Fibroblast of the aortic adventitia (primary cell): ENCODE measurements at regions not wholly inside any gene's neighbourhood (a gene's known extent, or its start where the extent isn't known, plus 50 kb on each side); places are given as distances from the start of the nearest gene placed in this dataset.

Source experiments
- DNase-seq: peaks from one replicate; pipeline ENCODE4 v3.0.0-alpha.2; 2010; ENCODE audit warnings: low read depth
- H3K4me3 ChIP-seq: 2 replicates; pipeline ENCODE4 v1.5.1; 2011; ENCODE audit warnings: low read depth, mild to moderate bottlenecking, control low read depth, low read length, moderate library complexity
- CTCF ChIP-seq: IDR thresholded peaks from 2 replicates; pipeline ENCODE4 v1.5.1; 2011; ENCODE audit warnings: mild to moderate bottlenecking, low read length, control low read depth, inconsistent platforms; ENCODE audit not compliant: insufficient read depth

GRCh38 chr5:54743997-54744788 is 226.6 kb downstream of the SNX18 start:
- no peak for TF ChIP-seq CTCF
- DNase-seq, result peak; percentile 97
- H3K4me3 ChIP-seq, result no peak overlapping the region

GRCh38 chr5:54743581-54743980 is 226.0 kb downstream of the SNX18 start:
- H3K4me3 ChIP-seq, result no peak overlapping the region
- TF ChIP-seq CTCF, result no peak
- DNase-seq, result no peak

GRCh38 chr5:54742417-54742891 is 224.9 kb downstream of the SNX18 start:
- peak; percentile 86 for DNase-seq
- peak; percentile 49 for TF ChIP-seq CTCF
- H3K4me3 ChIP-seq, result no peak overlapping the region

- no peak for TF ChIP-seq CTCF
- no peak for DNase-seq
- H3K4me3 ChIP-seq, result no peak overlapping the region
Measured at GRCh38 chr5:54741711-54742110, 224.2 kb downstream of the SNX18 start.

GRCh38 chr5:54740141-54740540 is 222.6 kb downstream of the SNX18 start:
- H3K4me3 ChIP-seq, result no peak overlapping the region
- DNase-seq, result no peak
- no peak for TF ChIP-seq CTCF

GRCh38 chr5:54739371-54739770 is 221.8 kb downstream of the SNX18 start:
- no peak for DNase-seq
- H3K4me3 ChIP-seq, result no peak overlapping the region
- no peak for TF ChIP-seq CTCF
